GM23338 (cell line): ENCODE measurements at regions not wholly inside any gene's neighbourhood (a gene's known extent, or its start where the extent isn't known, plus 50 kb on each side); places are given as distances from the start of the nearest gene placed in this dataset.

ENCODE experiments used
- ATAC-seq: fragments of 200-7000 bp; cut with Tn5 transposase; 3 replicates; pipeline ENCODE4 v1.9.1; 2020
- DNase-seq: peaks from one replicate; pipeline ENCODE4 v3.0.0-alpha.2; 2015; ENCODE audit warnings: low spot score
- H2AFZ ChIP-seq: fragments of 200-600 bp; sonication (generic); 2 replicates; pipeline ENCODE4 v1.8.0; 2016; ENCODE audit warnings: antibody characterized with exemption, mild to moderate bottlenecking, moderate library complexity
- H3F3A ChIP-seq: fragments of 200-600 bp; sonication (generic); replicated peaks from 2 replicates; pipeline ENCODE4 v1.8.0; 2017; ENCODE audit warnings: antibody characterized with exemption, mixed run types, low read depth
- H3K27ac ChIP-seq: fragments of 200-600 bp; sonication (generic); 2 replicates; pipeline ENCODE4 v1.6.1; 2016; ENCODE audit warnings: low read depth
- H3K27me3 ChIP-seq: fragments of 200-600 bp; sonication (generic); 2 replicates; pipeline ENCODE4 v1.8.0; 2016; ENCODE audit warnings: mild to moderate bottlenecking, mixed run types, moderate library complexity; ENCODE audit not compliant: insufficient read depth
- H3K36me3 ChIP-seq: fragments of 200-600 bp; sonication (generic); 2 replicates; pipeline ENCODE4 v1.8.0; 2016; ENCODE audit warnings: mild to moderate bottlenecking; ENCODE audit not compliant: insufficient read depth
- H3K4me1 ChIP-seq: fragments of 200-600 bp; sonication (generic); 2 replicates; pipeline ENCODE4 v1.8.0; 2016; ENCODE audit warnings: mild to moderate bottlenecking, moderate library complexity; ENCODE audit not compliant: insufficient read depth
- H3K4me2 ChIP-seq: fragments of 200-600 bp; sonication (generic); 2 replicates; pipeline ENCODE4 v1.7.1; 2017; ENCODE audit warnings: mixed run types
- H3K4me3 ChIP-seq: fragments of 200-600 bp; sonication (generic); 2 replicates; pipeline ENCODE4 v1.6.1; 2016; ENCODE audit warnings: mixed run types
- H3K79me2 ChIP-seq: fragments of 200-600 bp; sonication (generic); replicated peaks from 2 replicates; pipeline ENCODE4 v1.8.0; 2017; ENCODE audit warnings: mild to moderate bottlenecking; ENCODE audit not compliant: insufficient read depth
- H3K9me2 ChIP-seq: fragments of 200-600 bp; sonication (generic); 2 replicates; pipeline ENCODE4 v1.8.0; 2017; ENCODE audit not compliant: insufficient read depth
- H4K20me1 ChIP-seq: fragments of 200-600 bp; sonication (generic); replicated peaks from 2 replicates; pipeline ENCODE4 v1.8.0; 2017; ENCODE audit warnings: mild to moderate bottlenecking; ENCODE audit not compliant: insufficient read depth
- H3K27ac Mint-ChIP-seq: 2 replicates; pipeline ENCODE4 v1.8.0; 2020; ENCODE audit warnings: inconsistent platforms, mild to moderate bottlenecking, moderate library complexity, mixed read lengths
- H3K27me3 Mint-ChIP-seq: 3 replicates; pipeline ENCODE4 v1.8.0; 2022; ENCODE audit warnings: low read depth, mild to moderate bottlenecking, moderate library complexity, mixed read lengths, inconsistent platforms; ENCODE audit not compliant: insufficient read depth, poor library complexity
- H3K36me3 Mint-ChIP-seq: 3 replicates; pipeline ENCODE4 v1.8.0; 2021; ENCODE audit warnings: low read depth, mild to moderate bottlenecking, inconsistent platforms, moderate library complexity, mixed read lengths
- H3K4me1 Mint-ChIP-seq: 3 replicates; pipeline ENCODE4 v1.8.0; 2020; ENCODE audit warnings: mild to moderate bottlenecking, inconsistent platforms, mixed read lengths
- H3K4me3 Mint-ChIP-seq: 3 replicates; pipeline ENCODE4 v1.8.0; 2021; ENCODE audit warnings: moderate library complexity, mild to moderate bottlenecking, inconsistent platforms, mixed read lengths
- H3K9me3 Mint-ChIP-seq: 3 replicates; pipeline ENCODE4 v1.8.0; 2020; ENCODE audit warnings: moderate library complexity, mild to moderate bottlenecking, inconsistent platforms, mixed read lengths
- CREB1 ChIP-seq: fragments of 250-450 bp; sonication (Bioruptor Pico); IDR thresholded peaks from 2 replicates; pipeline ENCODE4 v1.5.0; 2020; ENCODE audit warnings: low read depth, mild to moderate bottlenecking, moderate library complexity
- CTCF ChIP-seq, 2 experiments: fragments of 200-600 bp in 1 of 2; sonication (generic) in 1 of 2; conservative IDR thresholded peaks; 2 replicates each; pipeline versions ENCODE4 v1.5.1 to v1.6.1; 2016 to 2017; ENCODE audit warnings: antibody characterized with exemption in 2 of 2, low read depth in 2 of 2, mild to moderate bottlenecking in 2 of 2, moderate library complexity in 1 of 2
- ETS1 ChIP-seq: IDR thresholded peaks from 2 replicates; pipeline ENCODE4 v1.6.1; 2016; ENCODE audit warnings: antibody characterized with exemption
- EZH2 ChIP-seq: fragments of 200-600 bp; sonication (generic); IDR thresholded peaks from one replicate; pipeline ENCODE4 v1.8.0; 2017; ENCODE audit warnings: antibody characterized with exemption, mild to moderate bottlenecking, low read depth; ENCODE audit not compliant: unreplicated experiment
- JUNB ChIP-seq: IDR thresholded peaks from one replicate; pipeline ENCODE4 v1.6.1; 2016; ENCODE audit warnings: antibody characterized with exemption; ENCODE audit not compliant: unreplicated experiment
- NANOG ChIP-seq: IDR thresholded peaks from 2 replicates; pipeline ENCODE4 v1.6.1; 2016; ENCODE audit warnings: antibody characterized with exemption, borderline replicate concordance
- POLR2AphosphoS5 ChIP-seq: IDR thresholded peaks from 2 replicates; pipeline ENCODE4 v1.6.1; 2016; ENCODE audit warnings: antibody characterized with exemption, low read depth
- STAT1 ChIP-seq: IDR thresholded peaks from one replicate; pipeline ENCODE4 v1.6.1; 2016; ENCODE audit warnings: antibody characterized with exemption; ENCODE audit not compliant: unreplicated experiment
- ZNF114 ChIP-seq: fragments of 250-450 bp; sonication (Bioruptor Pico); IDR thresholded peaks from 2 replicates; pipeline ENCODE4 v1.5.0; 2020; ENCODE audit warnings: mild to moderate bottlenecking, moderate library complexity
- ZNF331 ChIP-seq: fragments of 250-450 bp; sonication (Bioruptor Pico); IDR thresholded peaks from 2 replicates; pipeline ENCODE4 v1.5.0; 2020; ENCODE audit warnings: low read depth, mild to moderate bottlenecking, moderate library complexity
- TF ChIP-seq, protein P1 (sequence below): IDR thresholded peaks from one replicate; pipeline ENCODE4 v1.6.1; 2018; ENCODE audit warnings: antibody characterized with exemption; ENCODE audit not compliant: unreplicated experiment

GRCh38 chr12:124720004-124720680, 143.5 kb downstream of the SCARB1 start:
- no peak overlapping the region for H3K4me3 Mint-ChIP-seq
- no peaks in the 10 kb centered on the region for H3K36me3 ChIP-seq
- TF ChIP-seq, protein P1, sequence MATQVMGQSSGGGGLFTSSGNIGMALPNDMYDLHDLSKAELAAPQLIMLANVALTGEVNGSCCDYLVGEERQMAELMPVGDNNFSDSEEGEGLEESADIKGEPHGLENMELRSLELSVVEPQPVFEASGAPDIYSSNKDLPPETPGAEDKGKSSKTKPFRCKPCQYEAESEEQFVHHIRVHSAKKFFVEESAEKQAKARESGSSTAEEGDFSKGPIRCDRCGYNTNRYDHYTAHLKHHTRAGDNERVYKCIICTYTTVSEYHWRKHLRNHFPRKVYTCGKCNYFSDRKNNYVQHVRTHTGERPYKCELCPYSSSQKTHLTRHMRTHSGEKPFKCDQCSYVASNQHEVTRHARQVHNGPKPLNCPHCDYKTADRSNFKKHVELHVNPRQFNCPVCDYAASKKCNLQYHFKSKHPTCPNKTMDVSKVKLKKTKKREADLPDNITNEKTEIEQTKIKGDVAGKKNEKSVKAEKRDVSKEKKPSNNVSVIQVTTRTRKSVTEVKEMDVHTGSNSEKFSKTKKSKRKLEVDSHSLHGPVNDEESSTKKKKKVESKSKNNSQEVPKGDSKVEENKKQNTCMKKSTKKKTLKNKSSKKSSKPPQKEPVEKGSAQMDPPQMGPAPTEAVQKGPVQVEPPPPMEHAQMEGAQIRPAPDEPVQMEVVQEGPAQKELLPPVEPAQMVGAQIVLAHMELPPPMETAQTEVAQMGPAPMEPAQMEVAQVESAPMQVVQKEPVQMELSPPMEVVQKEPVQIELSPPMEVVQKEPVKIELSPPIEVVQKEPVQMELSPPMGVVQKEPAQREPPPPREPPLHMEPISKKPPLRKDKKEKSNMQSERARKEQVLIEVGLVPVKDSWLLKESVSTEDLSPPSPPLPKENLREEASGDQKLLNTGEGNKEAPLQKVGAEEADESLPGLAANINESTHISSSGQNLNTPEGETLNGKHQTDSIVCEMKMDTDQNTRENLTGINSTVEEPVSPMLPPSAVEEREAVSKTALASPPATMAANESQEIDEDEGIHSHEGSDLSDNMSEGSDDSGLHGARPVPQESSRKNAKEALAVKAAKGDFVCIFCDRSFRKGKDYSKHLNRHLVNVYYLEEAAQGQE, result no peak
- TF ChIP-seq CTCF (conservative IDR thresholded peaks at IDR 0.05; ENCODE audit: low read depth in 2 of 2), result peak; percentile 29 to 43; a peak in 2 of 4 replicates
- H3K79me2 ChIP-seq, result no peaks in the 10 kb centered on the region
- H3K4me3 ChIP-seq, result no peak overlapping the region
- H3K27ac ChIP-seq, result no peak overlapping the region
- H3K4me1 Mint-ChIP-seq, result peaks cover 4% of the 10 kb centered on the region; the same call in 2 of the 3 replicates
- H3K4me2 ChIP-seq, result no peak overlapping the region
- peaks cover 2% of the 10 kb centered on the region for H3K27me3 Mint-ChIP-seq
- H3K27me3 ChIP-seq, result no peaks in the 10 kb centered on the region
- no peak for ATAC-seq
- no peaks in the 10 kb centered on the region for H4K20me1 ChIP-seq
- H3K27ac Mint-ChIP-seq, result no peak overlapping the region
- no peaks in the 10 kb centered on the region for H3K4me1 ChIP-seq
- no peaks in the 10 kb centered on the region for H3F3A ChIP-seq
- no peaks in the 10 kb centered on the region for H3K9me3 Mint-ChIP-seq
- H3K36me3 Mint-ChIP-seq, result no peaks in the 10 kb centered on the region
- 0 out of 2 replicates have a peak overlapping the region, but pooled peaks have one; percentile 32 for H2AFZ ChIP-seq
- DNase-seq, result no peak
- no peaks in the 10 kb centered on the region for H3K9me2 ChIP-seq

GRCh38 chr12:124719231-124719630, 144.4 kb downstream of the SCARB1 start:
- H3K9me3 Mint-ChIP-seq, result no peaks in the 10 kb centered on the region
- peaks cover 4% of the 10 kb centered on the region; the same call in 2 of the 3 replicates for H3K4me1 Mint-ChIP-seq
- no peaks in the 10 kb centered on the region for H3K27me3 Mint-ChIP-seq
- Histone ChIP-seq H3K79me2 (no peaks in the 10 kb centered on the region), H3K4me1 (no peaks in the 10 kb centered on the region), H2AFZ (no peak overlapping the region), H3K27ac (no peak overlapping the region), H3K27me3 (no peaks in the 10 kb centered on the region), H4K20me1 (no peaks in the 10 kb centered on the region), H3F3A (no peaks in the 10 kb centered on the region), H3K4me2 (no peak overlapping the region), H3K36me3 (no peaks in the 10 kb centered on the region), H3K4me3 (no peak overlapping the region), H3K9me2 (no peaks in the 10 kb centered on the region)
- no peak overlapping the region for H3K4me3 Mint-ChIP-seq
- ATAC-seq (no peak), DNase-seq (no peak)
- H3K27ac Mint-ChIP-seq, result no peak overlapping the region
- no peaks in the 10 kb centered on the region for H3K36me3 Mint-ChIP-seq
- TF ChIP-seq STAT1 (no peak), ZNF114 (CRISPR knock-in tag) (no peak), CTCF (conservative IDR thresholded peaks at IDR 0.05; ENCODE audit: low read depth in 2 of 2) (no peak), EZH2 (no peak), POLR2AphosphoS5 (no peak), CREB1 (CRISPR knock-in tag) (no peak), NANOG (no peak), JUNB (no peak), ZNF331 (CRISPR knock-in tag) (no peak), ETS1 (no peak)
- TF ChIP-seq, protein P1, result no peak
